ENCODE measurements at regions not wholly inside any gene's neighbourhood (a gene's known extent, or its start where the extent isn't known, plus 50 kb on each side); places are given as distances from the start of the nearest gene placed in this dataset.

- no peak overlapping the region for H3K4me3 ChIP-seq
- H3K9me3 ChIP-seq: no peaks in the 10 kb centered on the region
- no peaks in the 10 kb centered on the region for H3K36me3 ChIP-seq
- no peak for TF ChIP-seq POLR2A (IDR thresholded peaks at IDR 0.05)
- TF ChIP-seq, protein P1, sequence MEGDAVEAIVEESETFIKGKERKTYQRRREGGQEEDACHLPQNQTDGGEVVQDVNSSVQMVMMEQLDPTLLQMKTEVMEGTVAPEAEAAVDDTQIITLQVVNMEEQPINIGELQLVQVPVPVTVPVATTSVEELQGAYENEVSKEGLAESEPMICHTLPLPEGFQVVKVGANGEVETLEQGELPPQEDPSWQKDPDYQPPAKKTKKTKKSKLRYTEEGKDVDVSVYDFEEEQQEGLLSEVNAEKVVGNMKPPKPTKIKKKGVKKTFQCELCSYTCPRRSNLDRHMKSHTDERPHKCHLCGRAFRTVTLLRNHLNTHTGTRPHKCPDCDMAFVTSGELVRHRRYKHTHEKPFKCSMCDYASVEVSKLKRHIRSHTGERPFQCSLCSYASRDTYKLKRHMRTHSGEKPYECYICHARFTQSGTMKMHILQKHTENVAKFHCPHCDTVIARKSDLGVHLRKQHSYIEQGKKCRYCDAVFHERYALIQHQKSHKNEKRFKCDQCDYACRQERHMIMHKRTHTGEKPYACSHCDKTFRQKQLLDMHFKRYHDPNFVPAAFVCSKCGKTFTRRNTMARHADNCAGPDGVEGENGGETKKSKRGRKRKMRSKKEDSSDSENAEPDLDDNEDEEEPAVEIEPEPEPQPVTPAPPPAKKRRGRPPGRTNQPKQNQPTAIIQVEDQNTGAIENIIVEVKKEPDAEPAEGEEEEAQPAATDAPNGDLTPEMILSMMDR (IDR thresholded peaks at IDR 0.05): no peak
- H3K27me3 ChIP-seq: no peaks in the 10 kb centered on the region
- H3K27ac ChIP-seq: no peak overlapping the region
- H3K4me1 ChIP-seq: no peaks in the 10 kb centered on the region
- DNase-seq: no peak
These were observed 941.0 kb downstream of the KCNJ2 start for GRCh38 chr17:71110326-71110725.

DNA sequence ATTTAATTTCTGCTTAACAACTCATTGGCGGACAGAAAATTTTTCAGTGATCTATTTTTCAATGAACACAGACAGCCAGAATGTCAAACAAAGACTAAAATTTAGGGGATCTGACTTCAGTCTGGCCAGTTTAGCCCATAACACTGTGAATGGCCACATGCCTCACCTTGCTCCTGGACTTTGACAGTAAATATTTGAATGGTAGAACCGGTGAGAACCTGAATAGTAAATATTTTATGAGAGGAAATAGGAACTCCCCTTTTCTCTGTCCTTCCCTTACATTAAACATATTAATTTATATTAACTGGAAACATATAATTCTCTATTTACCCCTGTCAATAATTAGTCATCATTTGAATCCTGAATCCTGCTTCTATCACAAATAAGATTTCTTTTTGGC, 942.1 kb downstream of the KCNJ2 start:
- no peak overlapping the region for H3K4me3 ChIP-seq
- DNase-seq: no peak
- H3K4me1 ChIP-seq: no peaks in the 10 kb centered on the region
- H3K27me3 ChIP-seq: no peaks in the 10 kb centered on the region
- H3K9me3 ChIP-seq: no peaks in the 10 kb centered on the region
- no peaks in the 10 kb centered on the region for H3K36me3 ChIP-seq
- H3K27ac ChIP-seq: no peak overlapping the region
- TF ChIP-seq POLR2A (IDR thresholded peaks at IDR 0.05): no peak
- TF ChIP-seq, protein P1 (IDR thresholded peaks at IDR 0.05): no peak

- Histone ChIP-seq H3K36me3 (no peaks in the 10 kb centered on the region), H3K9me3 (no peaks in the 10 kb centered on the region), H3K4me3 (no peak overlapping the region), H3K27ac (no peak overlapping the region), H3K27me3 (no peaks in the 10 kb centered on the region), H3K4me1 (no peaks in the 10 kb centered on the region)
- TF ChIP-seq POLR2A (IDR thresholded peaks at IDR 0.05): no peak
- TF ChIP-seq, protein P1 (IDR thresholded peaks at IDR 0.05): no peak
- DNase-seq: no peak
These were observed 942.6 kb downstream of the KCNJ2 start for GRCh38 chr17:71111934-71112333.

DNA sequence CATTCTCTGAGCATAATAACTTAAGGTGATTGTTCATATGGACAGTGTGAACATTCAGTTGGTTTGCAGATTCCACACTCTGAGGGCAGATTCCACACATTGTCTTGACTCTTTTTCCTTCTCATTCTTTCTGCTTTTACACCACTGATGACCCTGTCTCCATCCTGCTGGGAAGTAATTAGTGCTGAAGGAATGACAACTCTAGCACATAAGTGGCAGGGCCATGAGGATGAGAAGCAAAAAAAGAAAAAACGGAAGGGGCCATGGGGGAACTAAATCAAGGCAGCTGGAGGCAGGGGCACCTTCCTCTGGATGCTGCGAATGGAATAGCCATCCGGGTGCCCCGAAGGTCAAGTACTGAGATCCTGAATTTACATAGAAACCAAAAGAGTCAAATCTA, 944.0 kb downstream of the KCNJ2 start:
- no peaks in the 10 kb centered on the region for H3K4me1 ChIP-seq
- TF ChIP-seq POLR2A (IDR thresholded peaks at IDR 0.05): no peak
- TF ChIP-seq, protein P1 (IDR thresholded peaks at IDR 0.05): no peak
- H3K36me3 ChIP-seq: no peaks in the 10 kb centered on the region
- H3K4me3 ChIP-seq: no peak overlapping the region
- no peak for DNase-seq
- H3K9me3 ChIP-seq: no peaks in the 10 kb centered on the region
- no peaks in the 10 kb centered on the region for H3K27me3 ChIP-seq
- H3K27ac ChIP-seq: no peak overlapping the region

GRCh38 chr17:71114911-71115668, 945.8 kb downstream of the KCNJ2 start:
- no peaks in the 10 kb centered on the region for H3K9me3 ChIP-seq
- no peaks in the 10 kb centered on the region for H3K27me3 ChIP-seq
- no peak for DNase-seq
- no peaks in the 10 kb centered on the region for H3K4me1 ChIP-seq
- H3K27ac ChIP-seq: no peak overlapping the region
- no peak overlapping the region for H3K4me3 ChIP-seq
- no peak for TF ChIP-seq POLR2A (IDR thresholded peaks at IDR 0.05)
- TF ChIP-seq, protein P1 (IDR thresholded peaks at IDR 0.05): no peak
- no peaks in the 10 kb centered on the region for H3K36me3 ChIP-seq

GRCh38 chr17:71115669-71115972, 946.3 kb downstream of the KCNJ2 start:
- H3K4me1 ChIP-seq: no peaks in the 10 kb centered on the region
- H3K36me3 ChIP-seq: no peaks in the 10 kb centered on the region
- TF ChIP-seq, protein P1 (IDR thresholded peaks at IDR 0.05): no peak
- TF ChIP-seq POLR2A (IDR thresholded peaks at IDR 0.05): no peak
- no peak overlapping the region for H3K4me3 ChIP-seq
- no peak overlapping the region for H3K27ac ChIP-seq
- DNase-seq: no peak
- no peaks in the 10 kb centered on the region for H3K9me3 ChIP-seq
- H3K27me3 ChIP-seq: no peaks in the 10 kb centered on the region

All from Peyer's patch (tissue), 4 donors.